HG03565 (cell line): ENCODE measurements at regions not wholly inside any gene's neighbourhood (a gene's known extent, or its start where the extent isn't known, plus 50 kb on each side); places are given as distances from the start of the nearest gene placed in this dataset.
A peak's percentile ranks its signal among the peaks of the same experiment; 100 is the strongest.
"Not testable (repeated sequence)": the region's sequence is repeated elsewhere in the genome, so short reads cannot be mapped to it uniquely, and the experiment has no call there.

Experiments used
- ATAC-seq: cut with Tn5 transposase; IDR thresholded peaks from one replicate; pipeline ENCODE4 v1.9.1; 2021; ENCODE audit warnings: mild to moderate bottlenecking, moderate library complexity; ENCODE audit not compliant: unreplicated experiment

- ATAC-seq: no peak
These were observed 81.8 kb upstream of the ANKRD1 start for GRCh38 chr10:91002656-91003055.

GRCh38 chr10:91003379-91003778 is 82.5 kb upstream of the ANKRD1 start:
- ATAC-seq: not testable (repeated sequence)

GRCh38 chr10:91005276-91005675 is 84.4 kb upstream of the ANKRD1 start:
- not testable (repeated sequence) for ATAC-seq

GRCh38 chr10:91006001-91006751 is 85.3 kb upstream of the ANKRD1 start:
- ATAC-seq: peak; percentile 42

GRCh38 chr10:91006752-91007346 is 86.0 kb upstream of the ANKRD1 start:
- ATAC-seq: peak; percentile 90

GRCh38 chr10:91007655-91008054 is 86.8 kb upstream of the ANKRD1 start:
- ATAC-seq: no peak

- no peak for ATAC-seq
These were observed 88.2 kb upstream of the ANKRD1 start for GRCh38 chr10:91009121-91009520.

- ATAC-seq: no peak
These were observed 90.1 kb upstream of the ANKRD1 start for GRCh38 chr10:91010952-91011351.

- no peak for ATAC-seq
These were observed 91.6 kb upstream of the ANKRD1 start for GRCh38 chr10:91012502-91012901.

GRCh38 chr10:91013985-91014384 is 93.1 kb upstream of the ANKRD1 start:
- no peak for ATAC-seq

- ATAC-seq: no peak
These were observed 96.3 kb upstream of the ANKRD1 start for GRCh38 chr10:91017198-91017597.

GRCh38 chr10:91021901-91022300 is 101.0 kb upstream of the ANKRD1 start:
- ATAC-seq: no peak

- no peak for ATAC-seq
These were observed 101.5 kb upstream of the ANKRD1 start for GRCh38 chr10:91022390-91022789.

- ATAC-seq: no peak
These were observed 102.2 kb upstream of the ANKRD1 start for GRCh38 chr10:91022924-91023699.

GRCh38 chr10:91023700-91024398 is 103.0 kb upstream of the ANKRD1 start:
- ATAC-seq: no peak

- ATAC-seq: no peak
These were observed 103.7 kb upstream of the ANKRD1 start for GRCh38 chr10:91024541-91024940.

GRCh38 chr10:91032611-91033206 is 111.8 kb upstream of the ANKRD1 start:
- ATAC-seq: no peak

GRCh38 chr10:91033324-91033950 is 112.5 kb upstream of the ANKRD1 start:
- no peak for ATAC-seq

- no peak for ATAC-seq
These were observed 113.2 kb upstream of the ANKRD1 start for GRCh38 chr10:91034042-91034441.

- ATAC-seq: no peak
These were observed 113.7 kb upstream of the ANKRD1 start for GRCh38 chr10:91034494-91035159.
